DOHH2 (cell line): ENCODE measurements at regions not wholly inside any gene's neighbourhood (a gene's known extent, or its start where the extent isn't known, plus 50 kb on each side); places are given as distances from the start of the nearest gene placed in this dataset.

ENCODE experiments used
- H3F3A ChIP-seq: fragments of 200-600 bp; sonication (generic), shearing (Covaris generic); 2 replicates; pipeline ENCODE4 v1.6.0; 2016; ENCODE audit warnings: antibody characterized with exemption, mild to moderate bottlenecking; ENCODE audit not compliant: control insufficient read depth, insufficient read depth
- H3K27ac ChIP-seq: fragments of 200-600 bp; sonication (generic); 2 replicates; pipeline ENCODE4 v1.5.1; 2014; ENCODE audit warnings: low read depth, mild to moderate bottlenecking, low read length, moderate library complexity
- H3K27me3 ChIP-seq: fragments of 200-600 bp; sonication (generic); 2 replicates; pipeline ENCODE4 v1.6.1; 2014; ENCODE audit warnings: mild to moderate bottlenecking, low read length, mixed read lengths; ENCODE audit not compliant: control insufficient read depth
- H3K36me3 ChIP-seq: fragments of 200-600 bp; sonication (generic); 2 replicates; pipeline ENCODE4 v1.6.1; 2014; ENCODE audit warnings: mild to moderate bottlenecking, low read length, moderate library complexity, mixed read lengths; ENCODE audit not compliant: control insufficient read depth
- H3K4me1 ChIP-seq: fragments of 200-600 bp; sonication (generic); 2 replicates; pipeline ENCODE4 v1.6.1; 2014; ENCODE audit warnings: mild to moderate bottlenecking, low read length, mixed read lengths; ENCODE audit not compliant: control insufficient read depth
- H3K4me2 ChIP-seq: fragments of 200-600 bp; sonication (generic); 2 replicates; pipeline ENCODE4 v1.6.0; 2014; ENCODE audit warnings: mild to moderate bottlenecking, low read length, moderate library complexity
- H3K4me3 ChIP-seq: fragments of 200-600 bp; sonication (generic); 2 replicates; pipeline ENCODE4 v1.5.1; 2014; ENCODE audit warnings: mild to moderate bottlenecking, low read length, mixed read lengths
- H3K79me2 ChIP-seq: fragments of 200-600 bp; sonication (generic); 2 replicates; pipeline ENCODE4 v1.6.1; 2014; ENCODE audit warnings: mild to moderate bottlenecking, low read length, mixed read lengths; ENCODE audit not compliant: control insufficient read depth
- H3K9me2 ChIP-seq: fragments of 200-600 bp; sonication (generic); replicated peaks from 2 replicates; pipeline ENCODE4 v1.6.1; 2014; ENCODE audit warnings: mild to moderate bottlenecking, low read length, mixed read lengths; ENCODE audit not compliant: control insufficient read depth
- H3K9me3 ChIP-seq: fragments of 200-600 bp; sonication (generic); 2 replicates; pipeline ENCODE4 v1.6.1; 2014; ENCODE audit warnings: antibody characterized with exemption, low read length, mixed read lengths; ENCODE audit not compliant: control insufficient read depth, insufficient read depth
- H4K20me1 ChIP-seq: fragments of 200-600 bp; sonication (generic); 2 replicates; pipeline ENCODE4 v1.6.0; 2014; ENCODE audit warnings: low read depth, mild to moderate bottlenecking, antibody characterized with exemption, low read length, moderate library complexity; ENCODE audit not compliant: control insufficient read depth, insufficient read depth
- CTCF ChIP-seq: fragments of 200-600 bp; sonication (generic); IDR thresholded peaks from one replicate; pipeline ENCODE4 v1.5.1; 2014; ENCODE audit warnings: antibody characterized with exemption, mild to moderate bottlenecking, low read depth, low read length; ENCODE audit not compliant: poor library complexity, severe bottlenecking
- EZH2phosphoT487 ChIP-seq: fragments of 200-600 bp; sonication (generic); IDR thresholded peaks from 2 replicates; pipeline ENCODE4 v1.6.1; 2017; ENCODE audit warnings: borderline replicate concordance, mild to moderate bottlenecking, antibody characterized with exemption, low read length, moderate library complexity, mixed read lengths

GRCh38 chr2:5970347-5970746, 278.2 kb downstream of the SOX11 start:
- no peak overlapping the region for H3K4me3 ChIP-seq
- TF ChIP-seq EZH2phosphoT487 (no peak), CTCF (no peak)

GRCh38 chr2:5974477-5974876, 282.3 kb downstream of the SOX11 start:
- Histone ChIP-seq H4K20me1 (no peaks in the 10 kb centered on the region), H3K27me3 (no peaks in the 10 kb centered on the region), H3K4me3 (no peak overlapping the region), H3K36me3 (no peaks in the 10 kb centered on the region), H3K79me2 (no peaks in the 10 kb centered on the region), H3F3A (no peaks in the 10 kb centered on the region), H3K4me1 (no peaks in the 10 kb centered on the region), H3K27ac (no peak overlapping the region), H3K9me2 (no peaks in the 10 kb centered on the region), H3K4me2 (no peak overlapping the region), H3K9me3 (no peaks in the 10 kb centered on the region)
- no peak for TF ChIP-seq CTCF
- TF ChIP-seq EZH2phosphoT487, result no peak

More at GRCh38 chr2:5970347-5970746, 278.2 kb downstream of the SOX11 start:
- H3K4me1 ChIP-seq, result no peaks in the 10 kb centered on the region
- H3K27me3 ChIP-seq, result no peaks in the 10 kb centered on the region
- H3K79me2 ChIP-seq, result no peaks in the 10 kb centered on the region
- no peaks in the 10 kb centered on the region for H3F3A ChIP-seq
- no peak overlapping the region for H3K27ac ChIP-seq
- no peaks in the 10 kb centered on the region for H3K9me3 ChIP-seq
- H3K4me2 ChIP-seq, result no peak overlapping the region
- no peaks in the 10 kb centered on the region for H3K36me3 ChIP-seq
- H3K9me2 ChIP-seq, result no peaks in the 10 kb centered on the region
- no peaks in the 10 kb centered on the region for H4K20me1 ChIP-seq

- Histone ChIP-seq H3K9me3 (no peaks in the 10 kb centered on the region), H4K20me1 (no peaks in the 10 kb centered on the region), H3K27ac (no peak overlapping the region), H3F3A (no peaks in the 10 kb centered on the region), H3K79me2 (no peaks in the 10 kb centered on the region), H3K4me3 (no peak overlapping the region), H3K4me2 (no peak overlapping the region), H3K4me1 (no peaks in the 10 kb centered on the region), H3K27me3 (no peaks in the 10 kb centered on the region), H3K36me3 (no peaks in the 10 kb centered on the region), H3K9me2 (no peaks in the 10 kb centered on the region)
- no peak for TF ChIP-seq EZH2phosphoT487
- TF ChIP-seq CTCF, result no peak
Observed at GRCh38 chr2:5975401-5975800, 283.2 kb downstream of the SOX11 start.

GRCh38 chr2:5976531-5977065, 284.4 kb downstream of the SOX11 start:
- H3K36me3 ChIP-seq, result no peaks in the 10 kb centered on the region
- no peaks in the 10 kb centered on the region for H3K27me3 ChIP-seq
- no peaks in the 10 kb centered on the region for H3K79me2 ChIP-seq
- H3K9me3 ChIP-seq, result no peaks in the 10 kb centered on the region
- H3K4me2 ChIP-seq, result no peak overlapping the region
- H3K4me1 ChIP-seq, result no peaks in the 10 kb centered on the region
- H4K20me1 ChIP-seq, result no peaks in the 10 kb centered on the region
- TF ChIP-seq CTCF, result no peak
- no peak for TF ChIP-seq EZH2phosphoT487
- no peak overlapping the region for H3K4me3 ChIP-seq
- no peak overlapping the region for H3K27ac ChIP-seq
- no peaks in the 10 kb centered on the region for H3F3A ChIP-seq
- no peaks in the 10 kb centered on the region for H3K9me2 ChIP-seq
